ENCODE measurements at regions not wholly inside any gene's neighbourhood (a gene's known extent, or its start where the extent isn't known, plus 50 kb on each side); places are given as distances from the start of the nearest gene placed in this dataset.

GRCh38 chr12:5197656-5198055, 154.0 kb downstream of the KCNA5 start:
- Mint-ChIP-seq H3K4me1 (peaks cover 17% of the 10 kb centered on the region), H3K27me3 (ENCODE audit: insufficient read depth, low read depth, poor library complexity) (peaks cover 2% of the 10 kb centered on the region), H3K4me3 (no peak overlapping the region), H3K36me3 (ENCODE audit: low read depth) (no peaks in the 10 kb centered on the region), H3K9me3 (no peaks in the 10 kb centered on the region), H3K27ac (no peak overlapping the region)
- Histone ChIP-seq H2AFZ (no peak overlapping the region), H3K4me3 (no peak overlapping the region), H4K20me1 (replicated peaks; ENCODE audit: insufficient read depth) (0 out of 2 replicates have a peak, but pooled peaks cover 4% of the 10 kb centered on the region), H3K36me3 (ENCODE audit: insufficient read depth) (no peaks in the 10 kb centered on the region), H3K27ac (ENCODE audit: low read depth) (no peak overlapping the region), H3K4me1 (ENCODE audit: insufficient read depth) (0 out of 2 replicates have a peak, but pooled peaks cover 6% of the 10 kb centered on the region), H3K79me2 (replicated peaks; ENCODE audit: insufficient read depth) (no peaks in the 10 kb centered on the region), H3K9me2 (ENCODE audit: insufficient read depth) (no peaks in the 10 kb centered on the region), H3F3A (replicated peaks; ENCODE audit: low read depth) (no peaks in the 10 kb centered on the region), H3K27me3 (ENCODE audit: insufficient read depth) (no peaks in the 10 kb centered on the region), H3K4me2 (no peak overlapping the region)
- ATAC-seq, result no peak
- no peak for DNase-seq (ENCODE audit: low spot score)
- TF ChIP-seq ZNF331 (CRISPR knock-in tag; IDR thresholded peaks at IDR 0.05; ENCODE audit: low read depth), result no peak
- no peak for TF ChIP-seq CREB1 (CRISPR knock-in tag; IDR thresholded peaks at IDR 0.05; ENCODE audit: low read depth)
- no peak for TF ChIP-seq ZNF462 (CRISPR knock-in tag; IDR thresholded peaks at IDR 0.05)
- TF ChIP-seq REST (IDR thresholded peaks at IDR 0.05; ENCODE audit: unreplicated experiment), result no peak
- TF ChIP-seq EZH2phosphoT487 (IDR thresholded peaks at IDR 0.05; ENCODE audit: unreplicated experiment), result no peak
- TF ChIP-seq NANOG (IDR thresholded peaks at IDR 0.05; ENCODE audit: borderline replicate concordance), result no peak
- TF ChIP-seq STAT1 (IDR thresholded peaks at IDR 0.05; ENCODE audit: unreplicated experiment), result no peak
- TF ChIP-seq JUNB (IDR thresholded peaks at IDR 0.05; ENCODE audit: unreplicated experiment), result no peak
- no peak for TF ChIP-seq POLR2AphosphoS5 (IDR thresholded peaks at IDR 0.05; ENCODE audit: low read depth)
- no peak for TF ChIP-seq ETS1 (IDR thresholded peaks at IDR 0.05)
- no peak for TF ChIP-seq ZNF114 (CRISPR knock-in tag; IDR thresholded peaks at IDR 0.05)
- no peak for TF ChIP-seq EZH2 (IDR thresholded peaks at IDR 0.05; ENCODE audit: low read depth, unreplicated experiment)
- no peak for TF ChIP-seq CTCF (conservative IDR thresholded peaks at IDR 0.05; ENCODE audit: low read depth in 2 of 2)
